Stimulated activated CD4-positive, alpha-beta T cell treated with anti-CD3 and anti-CD28 coated beads, Interleukin-15, amount 100 ng/mL, for 48 hours (primary cell): ENCODE measurements at regions not wholly inside any gene's neighbourhood (a gene's known extent, or its start where the extent isn't known, plus 50 kb on each side); places are given as distances from the start of the nearest gene placed in this dataset.

ENCODE experiments used
- DNase-seq, 2 donors: peaks; one replicate each; pipeline ENCODE4 v3.0.0-alpha.2; 2020; ENCODE audit warnings: low read depth in 2 of 2

GRCh38 chr4:55175779-55176231 lies 50.4 kb upstream of the KDR start:
- no peak for DNase-seq

- DNase-seq, result no peak
These were observed 51.1 kb upstream of the KDR start for GRCh38 chr4:55176497-55176896.

- DNase-seq, result no peak
These were observed 52.1 kb upstream of the KDR start for GRCh38 chr4:55177461-55177860.

GRCh38 chr4:55178226-55179005 lies 53.0 kb upstream of the KDR start:
- DNase-seq, result no peak

GRCh38 chr4:55181010-55182005 lies 55.9 kb upstream of the KDR start:
- DNase-seq, result no peak

GRCh38 chr4:55183926-55184599 lies 58.7 kb upstream of the KDR start:
- no peak for DNase-seq

- peak in 1 of 2 donors; percentile 7 for DNase-seq
These were observed 59.5 kb upstream of the KDR start for GRCh38 chr4:55184600-55185523.

- no peak for DNase-seq
These were observed 60.7 kb upstream of the KDR start for GRCh38 chr4:55186123-55186522.

- no peak for DNase-seq
These were observed 61.3 kb upstream of the KDR start for GRCh38 chr4:55186700-55187099.

GRCh38 chr4:55214172-55214571 lies 88.8 kb upstream of the KDR start:
- no peak for DNase-seq

GRCh38 chr4:55215087-55215486 lies 89.7 kb upstream of the KDR start:
- DNase-seq, result no peak

- DNase-seq, result no peak
These were observed 91.7 kb upstream of the KDR start for GRCh38 chr4:55216863-55217635.

GRCh38 chr4:55218041-55218440 lies 92.6 kb upstream of the KDR start:
- DNase-seq, result no peak

GRCh38 chr4:55237839-55238238 lies 108.2 kb upstream of the SRD5A3 start:
- no peak for DNase-seq

- no peak for DNase-seq
These were observed 107.6 kb upstream of the SRD5A3 start for GRCh38 chr4:55238407-55238806.

GRCh38 chr4:55241461-55241860 lies 104.6 kb upstream of the SRD5A3 start:
- no peak for DNase-seq

GRCh38 chr4:55242506-55242905 lies 103.5 kb upstream of the SRD5A3 start:
- DNase-seq, result no peak

GRCh38 chr4:55247521-55247920 lies 98.5 kb upstream of the SRD5A3 start:
- DNase-seq, result no peak

GRCh38 chr4:55248756-55249155 lies 97.3 kb upstream of the SRD5A3 start:
- DNase-seq, result no peak

- no peak for DNase-seq
These were observed 96.6 kb upstream of the SRD5A3 start for GRCh38 chr4:55249476-55249875.
